OCI-LY1 (cell line): ENCODE measurements at regions not wholly inside any gene's neighbourhood (a gene's known extent, or its start where the extent isn't known, plus 50 kb on each side); places are given as distances from the start of the nearest gene placed in this dataset.

Source experiments
- CTCF ChIP-seq: fragments of 200-600 bp; sonication (generic), shearing (Covaris generic); IDR thresholded peaks from 2 replicates; pipeline ENCODE4 v1.5.1; 2017; ENCODE audit warnings: mild to moderate bottlenecking, antibody characterized with exemption, low read length, moderate library complexity, mixed read lengths
- EZH2 ChIP-seq: fragments of 200-600 bp; sonication (generic), shearing (Covaris generic); IDR thresholded peaks from 2 replicates; pipeline ENCODE4 v1.8.0; 2017; ENCODE audit warnings: borderline replicate concordance, mixed run types, mild to moderate bottlenecking, antibody characterized with exemption, low read length, moderate library complexity, mixed read lengths

- TF ChIP-seq CTCF: no peak
- TF ChIP-seq EZH2: no peak
Observed at GRCh38 chr4:181777518-181777917, 465.7 kb upstream of the TENM3 start.
